Non-pigmented ciliary epithelial cell (primary cell): ENCODE measurements at regions not wholly inside any gene's neighbourhood (a gene's known extent, or its start where the extent isn't known, plus 50 kb on each side); places are given as distances from the start of the nearest gene placed in this dataset.

ENCODE experiments used
- DNase-seq: peaks from one replicate; pipeline ENCODE4 v3.0.0-alpha.2; 2010; ENCODE audit warnings: low read depth

- no peak for DNase-seq
Observed at GRCh38 chrX:38856670-38857265, 55.5 kb downstream of the MID1IP1 start.

- DNase-seq, result no peak
Observed at GRCh38 chrX:38857736-38858523, 56.7 kb downstream of the MID1IP1 start.

- DNase-seq, result no peak
Observed at GRCh38 chrX:38859602-38860001, 58.3 kb downstream of the MID1IP1 start.

- DNase-seq, result no peak
Observed at GRCh38 chrX:38860106-38861013, 59.1 kb downstream of the MID1IP1 start.

GRCh38 chrX:38861489-38861888, 60.2 kb downstream of the MID1IP1 start:
- no peak for DNase-seq

- no peak for DNase-seq
Observed at GRCh38 chrX:38862100-38862499, 60.8 kb downstream of the MID1IP1 start.

- DNase-seq, result no peak
Observed at GRCh38 chrX:38864165-38864564, 62.9 kb downstream of the MID1IP1 start.

GRCh38 chrX:38868321-38868720, 67.1 kb downstream of the MID1IP1 start:
- no peak for DNase-seq

GRCh38 chrX:38868941-38869401, 67.7 kb downstream of the MID1IP1 start:
- no peak for DNase-seq

- DNase-seq, result no peak
Observed at GRCh38 chrX:38870361-38870895, 69.2 kb downstream of the MID1IP1 start.

GRCh38 chrX:38871129-38872029, 70.1 kb downstream of the MID1IP1 start:
- no peak for DNase-seq

GRCh38 chrX:38877366-38877765, 76.1 kb downstream of the MID1IP1 start:
- no peak for DNase-seq

- DNase-seq, result no peak
Observed at GRCh38 chrX:38878641-38879340, 77.5 kb downstream of the MID1IP1 start.

GRCh38 chrX:38879631-38880220, 78.5 kb downstream of the MID1IP1 start:
- DNase-seq, result no peak

- DNase-seq, result no peak
Observed at GRCh38 chrX:38880296-38880854, 79.1 kb downstream of the MID1IP1 start.

- DNase-seq, result no peak
Observed at GRCh38 chrX:38881066-38881465, 79.8 kb downstream of the MID1IP1 start.

GRCh38 chrX:38881727-38882126, 80.5 kb downstream of the MID1IP1 start:
- no peak for DNase-seq

GRCh38 chrX:38882894-38883626, 81.8 kb downstream of the MID1IP1 start:
- DNase-seq, result no peak

- DNase-seq, result no peak
Observed at GRCh38 chrX:38886112-38886511, 84.9 kb downstream of the MID1IP1 start.
